ENCODE measurements at regions not wholly inside any gene's neighbourhood (a gene's known extent, or its start where the extent isn't known, plus 50 kb on each side); places are given as distances from the start of the nearest gene placed in this dataset.

GRCh38 chr18:60667016-60667415 is 294.4 kb upstream of the MC4R start:
- FAIRE-seq (no peak), DNase-seq (ENCODE audit: insufficient read length) (no peak)
- TF ChIP-seq TAF1 (IDR thresholded peaks at IDR 0.05; ENCODE audit: borderline replicate concordance, low read depth, low read length): no peak
- no peak for TF ChIP-seq POLR2A (IDR thresholded peaks at IDR 0.05; ENCODE audit: low read depth, low read length)

GRCh38 chr18:60668583-60668982 is 296.0 kb upstream of the MC4R start:
- TF ChIP-seq POLR2A (IDR thresholded peaks at IDR 0.05; ENCODE audit: low read depth, low read length) (no peak), TAF1 (IDR thresholded peaks at IDR 0.05; ENCODE audit: borderline replicate concordance, low read depth, low read length) (no peak), POLR2AphosphoS5 (IDR thresholded peaks at IDR 0.05; ENCODE audit: low read depth, low read length) (no peak)
- DNase-seq (ENCODE audit: insufficient read length): no peak
- no peak for FAIRE-seq

GRCh38 chr18:60669938-60670337 is 297.4 kb upstream of the MC4R start:
- TF ChIP-seq POLR2A (IDR thresholded peaks at IDR 0.05; ENCODE audit: low read depth, low read length) (no peak), POLR2AphosphoS5 (IDR thresholded peaks at IDR 0.05; ENCODE audit: low read depth, low read length) (no peak), TAF1 (IDR thresholded peaks at IDR 0.05; ENCODE audit: borderline replicate concordance, low read depth, low read length) (no peak)
- no peak for FAIRE-seq
- DNase-seq (ENCODE audit: insufficient read length): no peak

GRCh38 chr18:60671021-60671420 is 298.4 kb upstream of the MC4R start:
- TF ChIP-seq POLR2AphosphoS5 (IDR thresholded peaks at IDR 0.05; ENCODE audit: low read depth, low read length) (no peak), TAF1 (IDR thresholded peaks at IDR 0.05; ENCODE audit: borderline replicate concordance, low read depth, low read length) (no peak), POLR2A (IDR thresholded peaks at IDR 0.05; ENCODE audit: low read depth, low read length) (no peak)
- FAIRE-seq (no peak), DNase-seq (ENCODE audit: insufficient read length) (no peak)

- FAIRE-seq: no peak
- TF ChIP-seq POLR2A (IDR thresholded peaks at IDR 0.05; ENCODE audit: low read depth, low read length): no peak
- TF ChIP-seq TAF1 (IDR thresholded peaks at IDR 0.05; ENCODE audit: borderline replicate concordance, low read depth, low read length): no peak
- TF ChIP-seq POLR2AphosphoS5 (IDR thresholded peaks at IDR 0.05; ENCODE audit: low read depth, low read length): no peak
- DNase-seq (ENCODE audit: insufficient read length): no peak
These were observed 302.6 kb upstream of the MC4R start for GRCh38 chr18:60675126-60675525.

GRCh38 chr18:60675801-60676200 is 303.2 kb upstream of the MC4R start:
- TF ChIP-seq TAF1 (IDR thresholded peaks at IDR 0.05; ENCODE audit: borderline replicate concordance, low read depth, low read length) (no peak), POLR2AphosphoS5 (IDR thresholded peaks at IDR 0.05; ENCODE audit: low read depth, low read length) (no peak), POLR2A (IDR thresholded peaks at IDR 0.05; ENCODE audit: low read depth, low read length) (no peak)
- DNase-seq (ENCODE audit: insufficient read length) (no peak), FAIRE-seq (no peak)

GRCh38 chr18:60676815-60677214 is 304.2 kb upstream of the MC4R start:
- DNase-seq (ENCODE audit: insufficient read length) (no peak), FAIRE-seq (no peak)
- no peak for TF ChIP-seq POLR2A (IDR thresholded peaks at IDR 0.05; ENCODE audit: low read depth, low read length)

- peak; percentile 61 for FAIRE-seq
- TF ChIP-seq POLR2A (IDR thresholded peaks at IDR 0.05; ENCODE audit: low read depth, low read length) (no peak), POLR2AphosphoS5 (IDR thresholded peaks at IDR 0.05; ENCODE audit: low read depth, low read length) (no peak), TAF1 (IDR thresholded peaks at IDR 0.05; ENCODE audit: borderline replicate concordance, low read depth, low read length) (no peak)
These were observed 312.4 kb upstream of the MC4R start for GRCh38 chr18:60684843-60685513.

GRCh38 chr18:60686142-60686541 is 313.6 kb upstream of the MC4R start:
- DNase-seq (ENCODE audit: insufficient read length) (no peak), FAIRE-seq (no peak)
- TF ChIP-seq POLR2A (IDR thresholded peaks at IDR 0.05; ENCODE audit: low read depth, low read length) (no peak), TAF1 (IDR thresholded peaks at IDR 0.05; ENCODE audit: borderline replicate concordance, low read depth, low read length) (no peak), POLR2AphosphoS5 (IDR thresholded peaks at IDR 0.05; ENCODE audit: low read depth, low read length) (no peak)

More at GRCh38 chr18:60684843-60685513, 312.4 kb upstream of the MC4R start:
- no peak for DNase-seq (ENCODE audit: insufficient read length)

- no peak for FAIRE-seq
These were observed 318.5 kb upstream of the MC4R start for GRCh38 chr18:60691061-60691460.

GRCh38 chr18:60693426-60693825 is 320.9 kb upstream of the MC4R start:
- FAIRE-seq (no peak), DNase-seq (ENCODE audit: insufficient read length) (no peak)
- TF ChIP-seq TAF1 (IDR thresholded peaks at IDR 0.05; ENCODE audit: borderline replicate concordance, low read depth, low read length) (no peak), POLR2A (IDR thresholded peaks at IDR 0.05; ENCODE audit: low read depth, low read length) (no peak), POLR2AphosphoS5 (IDR thresholded peaks at IDR 0.05; ENCODE audit: low read depth, low read length) (no peak)

More at GRCh38 chr18:60691061-60691460, 318.5 kb upstream of the MC4R start:
- TF ChIP-seq POLR2A (IDR thresholded peaks at IDR 0.05; ENCODE audit: low read depth, low read length): no peak
- DNase-seq (ENCODE audit: insufficient read length): no peak

GRCh38 chr18:60698901-60699300 is 326.3 kb upstream of the MC4R start:
- DNase-seq (ENCODE audit: insufficient read length) (no peak), FAIRE-seq (no peak)
- TF ChIP-seq TAF1 (IDR thresholded peaks at IDR 0.05; ENCODE audit: borderline replicate concordance, low read depth, low read length): no peak
- TF ChIP-seq POLR2A (IDR thresholded peaks at IDR 0.05; ENCODE audit: low read depth, low read length): no peak
- no peak for TF ChIP-seq POLR2AphosphoS5 (IDR thresholded peaks at IDR 0.05; ENCODE audit: low read depth, low read length)

GRCh38 chr18:60722742-60723141 is 350.2 kb upstream of the MC4R start:
- TF ChIP-seq POLR2AphosphoS5 (IDR thresholded peaks at IDR 0.05; ENCODE audit: low read depth, low read length) (no peak), POLR2A (IDR thresholded peaks at IDR 0.05; ENCODE audit: low read depth, low read length) (no peak), TAF1 (IDR thresholded peaks at IDR 0.05; ENCODE audit: borderline replicate concordance, low read depth, low read length) (no peak)
- DNase-seq (ENCODE audit: insufficient read length) (no peak), FAIRE-seq (no peak)
